H1 (cell line): ENCODE measurements at regions not wholly inside any gene's neighbourhood (a gene's known extent, or its start where the extent isn't known, plus 50 kb on each side); places are given as distances from the start of the nearest gene placed in this dataset.

ENCODE experiments used
- CHD2 ChIP-seq: IDR thresholded peaks from 2 replicates; pipeline ENCODE4 v1.6.1; 2012; ENCODE audit warnings: low read length, improper control_type of control experiment
- TF ChIP-seq, protein P1 (sequence below): fragments of 300-600 bp; sonication (generic); IDR thresholded peaks from 2 replicates; pipeline ENCODE4 v1.7.1; 2012; ENCODE audit warnings: low read length, moderate library complexity, mild to moderate bottlenecking, inconsistent platforms; ENCODE audit not compliant: insufficient replicate concordance

DNA sequence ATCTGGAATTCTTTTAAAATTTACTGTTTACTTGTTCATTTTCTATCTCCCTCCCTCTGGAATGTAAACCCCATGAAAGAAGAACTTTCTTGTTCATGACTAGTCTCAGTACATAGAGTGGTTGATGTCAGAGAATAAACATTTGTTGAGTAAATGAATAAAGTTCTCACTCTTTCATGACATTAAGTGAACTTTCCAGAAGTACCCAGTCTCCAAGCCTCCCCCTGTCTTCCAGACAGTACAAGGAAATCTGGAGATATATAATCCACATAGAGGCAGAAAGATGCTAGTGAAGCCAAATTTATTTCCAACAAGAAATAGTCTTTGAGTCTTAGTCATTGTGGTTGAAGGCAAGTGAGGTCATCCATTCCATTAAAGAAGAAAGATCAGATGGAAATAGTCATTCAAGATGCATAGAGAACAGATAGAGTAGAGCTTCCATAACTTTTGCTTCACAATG lies 71.5 kb upstream of the GALNT15 start (continued):
- TF ChIP-seq, protein P1, sequence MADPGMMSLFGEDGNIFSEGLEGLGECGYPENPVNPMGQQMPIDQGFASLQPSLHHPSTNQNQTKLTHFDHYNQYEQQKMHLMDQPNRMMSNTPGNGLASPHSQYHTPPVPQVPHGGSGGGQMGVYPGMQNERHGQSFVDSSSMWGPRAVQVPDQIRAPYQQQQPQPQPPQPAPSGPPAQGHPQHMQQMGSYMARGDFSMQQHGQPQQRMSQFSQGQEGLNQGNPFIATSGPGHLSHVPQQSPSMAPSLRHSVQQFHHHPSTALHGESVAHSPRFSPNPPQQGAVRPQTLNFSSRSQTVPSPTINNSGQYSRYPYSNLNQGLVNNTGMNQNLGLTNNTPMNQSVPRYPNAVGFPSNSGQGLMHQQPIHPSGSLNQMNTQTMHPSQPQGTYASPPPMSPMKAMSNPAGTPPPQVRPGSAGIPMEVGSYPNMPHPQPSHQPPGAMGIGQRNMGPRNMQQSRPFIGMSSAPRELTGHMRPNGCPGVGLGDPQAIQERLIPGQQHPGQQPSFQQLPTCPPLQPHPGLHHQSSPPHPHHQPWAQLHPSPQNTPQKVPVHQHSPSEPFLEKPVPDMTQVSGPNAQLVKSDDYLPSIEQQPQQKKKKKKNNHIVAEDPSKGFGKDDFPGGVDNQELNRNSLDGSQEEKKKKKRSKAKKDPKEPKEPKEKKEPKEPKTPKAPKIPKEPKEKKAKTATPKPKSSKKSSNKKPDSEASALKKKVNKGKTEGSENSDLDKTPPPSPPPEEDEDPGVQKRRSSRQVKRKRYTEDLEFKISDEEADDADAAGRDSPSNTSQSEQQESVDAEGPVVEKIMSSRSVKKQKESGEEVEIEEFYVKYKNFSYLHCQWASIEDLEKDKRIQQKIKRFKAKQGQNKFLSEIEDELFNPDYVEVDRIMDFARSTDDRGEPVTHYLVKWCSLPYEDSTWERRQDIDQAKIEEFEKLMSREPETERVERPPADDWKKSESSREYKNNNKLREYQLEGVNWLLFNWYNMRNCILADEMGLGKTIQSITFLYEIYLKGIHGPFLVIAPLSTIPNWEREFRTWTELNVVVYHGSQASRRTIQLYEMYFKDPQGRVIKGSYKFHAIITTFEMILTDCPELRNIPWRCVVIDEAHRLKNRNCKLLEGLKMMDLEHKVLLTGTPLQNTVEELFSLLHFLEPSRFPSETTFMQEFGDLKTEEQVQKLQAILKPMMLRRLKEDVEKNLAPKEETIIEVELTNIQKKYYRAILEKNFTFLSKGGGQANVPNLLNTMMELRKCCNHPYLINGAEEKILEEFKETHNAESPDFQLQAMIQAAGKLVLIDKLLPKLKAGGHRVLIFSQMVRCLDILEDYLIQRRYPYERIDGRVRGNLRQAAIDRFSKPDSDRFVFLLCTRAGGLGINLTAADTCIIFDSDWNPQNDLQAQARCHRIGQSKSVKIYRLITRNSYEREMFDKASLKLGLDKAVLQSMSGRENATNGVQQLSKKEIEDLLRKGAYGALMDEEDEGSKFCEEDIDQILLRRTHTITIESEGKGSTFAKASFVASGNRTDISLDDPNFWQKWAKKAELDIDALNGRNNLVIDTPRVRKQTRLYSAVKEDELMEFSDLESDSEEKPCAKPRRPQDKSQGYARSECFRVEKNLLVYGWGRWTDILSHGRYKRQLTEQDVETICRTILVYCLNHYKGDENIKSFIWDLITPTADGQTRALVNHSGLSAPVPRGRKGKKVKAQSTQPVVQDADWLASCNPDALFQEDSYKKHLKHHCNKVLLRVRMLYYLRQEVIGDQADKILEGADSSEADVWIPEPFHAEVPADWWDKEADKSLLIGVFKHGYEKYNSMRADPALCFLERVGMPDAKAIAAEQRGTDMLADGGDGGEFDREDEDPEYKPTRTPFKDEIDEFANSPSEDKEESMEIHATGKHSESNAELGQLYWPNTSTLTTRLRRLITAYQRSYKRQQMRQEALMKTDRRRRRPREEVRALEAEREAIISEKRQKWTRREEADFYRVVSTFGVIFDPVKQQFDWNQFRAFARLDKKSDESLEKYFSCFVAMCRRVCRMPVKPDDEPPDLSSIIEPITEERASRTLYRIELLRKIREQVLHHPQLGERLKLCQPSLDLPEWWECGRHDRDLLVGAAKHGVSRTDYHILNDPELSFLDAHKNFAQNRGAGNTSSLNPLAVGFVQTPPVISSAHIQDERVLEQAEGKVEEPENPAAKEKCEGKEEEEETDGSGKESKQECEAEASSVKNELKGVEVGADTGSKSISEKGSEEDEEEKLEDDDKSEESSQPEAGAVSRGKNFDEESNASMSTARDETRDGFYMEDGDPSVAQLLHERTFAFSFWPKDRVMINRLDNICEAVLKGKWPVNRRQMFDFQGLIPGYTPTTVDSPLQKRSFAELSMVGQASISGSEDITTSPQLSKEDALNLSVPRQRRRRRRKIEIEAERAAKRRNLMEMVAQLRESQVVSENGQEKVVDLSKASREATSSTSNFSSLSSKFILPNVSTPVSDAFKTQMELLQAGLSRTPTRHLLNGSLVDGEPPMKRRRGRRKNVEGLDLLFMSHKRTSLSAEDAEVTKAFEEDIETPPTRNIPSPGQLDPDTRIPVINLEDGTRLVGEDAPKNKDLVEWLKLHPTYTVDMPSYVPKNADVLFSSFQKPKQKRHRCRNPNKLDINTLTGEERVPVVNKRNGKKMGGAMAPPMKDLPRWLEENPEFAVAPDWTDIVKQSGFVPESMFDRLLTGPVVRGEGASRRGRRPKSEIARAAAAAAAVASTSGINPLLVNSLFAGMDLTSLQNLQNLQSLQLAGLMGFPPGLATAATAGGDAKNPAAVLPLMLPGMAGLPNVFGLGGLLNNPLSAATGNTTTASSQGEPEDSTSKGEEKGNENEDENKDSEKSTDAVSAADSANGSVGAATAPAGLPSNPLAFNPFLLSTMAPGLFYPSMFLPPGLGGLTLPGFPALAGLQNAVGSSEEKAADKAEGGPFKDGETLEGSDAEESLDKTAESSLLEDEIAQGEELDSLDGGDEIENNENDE, result no peak
- no peak for TF ChIP-seq CHD2
- TF ChIP-seq, all 59 proteins: peak for 0
